Hepatocyte (in vitro differentiated cells): ENCODE measurements at regions not wholly inside any gene's neighbourhood (a gene's known extent, or its start where the extent isn't known, plus 50 kb on each side); places are given as distances from the start of the nearest gene placed in this dataset.
"Not testable (repeated sequence)": the region's sequence is repeated elsewhere in the genome, so short reads cannot be mapped to it uniquely, and the experiment has no call there.

Experiments used
- DNase-seq: peaks from one replicate; pipeline ENCODE4 v3.0.0-alpha.2; 2016; ENCODE audit warnings: low spot score
- H2AFZ ChIP-seq: fragments of 200-600 bp; sonication (generic); 2 replicates; pipeline ENCODE4 v1.6.0; 2016; ENCODE audit warnings: antibody characterized with exemption, mild to moderate bottlenecking
- H3K27ac ChIP-seq: fragments of 200-600 bp; sonication (generic); 2 replicates; pipeline ENCODE4 v1.5.1; 2016; ENCODE audit warnings: mild to moderate bottlenecking
- H3K27me3 ChIP-seq: fragments of 200-600 bp; sonication (generic); 2 replicates; pipeline ENCODE4 v1.6.1; 2016
- H3K36me3 ChIP-seq: fragments of 200-600 bp; sonication (generic); replicated peaks from 2 replicates; pipeline ENCODE4 v1.5.1; 2016; ENCODE audit warnings: low read depth; ENCODE audit not compliant: insufficient read depth
- H3K4me1 ChIP-seq: fragments of 200-600 bp; sonication (generic); 2 replicates; pipeline ENCODE4 v1.5.1; 2016; ENCODE audit warnings: mild to moderate bottlenecking, moderate library complexity; ENCODE audit not compliant: insufficient read depth
- H3K4me2 ChIP-seq: fragments of 200-600 bp; sonication (generic); 2 replicates; pipeline ENCODE4 v1.6.0; 2016
- H3K4me3 ChIP-seq: fragments of 200-600 bp; sonication (generic); 2 replicates; pipeline ENCODE4 v1.5.1; 2016; ENCODE audit warnings: mild to moderate bottlenecking
- H3K79me2 ChIP-seq: fragments of 200-600 bp; sonication (generic); 2 replicates; pipeline ENCODE4 v1.6.0; 2017; ENCODE audit warnings: mild to moderate bottlenecking
- H3K9me2 ChIP-seq: fragments of 200-600 bp; sonication (generic); replicated peaks from 2 replicates; pipeline ENCODE4 v1.6.0; 2017; ENCODE audit warnings: mild to moderate bottlenecking; ENCODE audit not compliant: insufficient read depth
- H3K9me3 ChIP-seq: fragments of 200-600 bp; sonication (generic); 2 replicates; pipeline ENCODE4 v1.5.1; 2016; ENCODE audit warnings: low read depth, mild to moderate bottlenecking
- H4K20me1 ChIP-seq: fragments of 200-600 bp; sonication (generic); 2 replicates; pipeline ENCODE4 v1.6.0; 2016; ENCODE audit warnings: mild to moderate bottlenecking; ENCODE audit not compliant: insufficient read depth, poor library complexity, severe bottlenecking
- CTCF ChIP-seq: fragments of 200-600 bp; sonication (generic); IDR thresholded peaks from 2 replicates; pipeline ENCODE4 v1.5.1; 2016; ENCODE audit warnings: antibody characterized with exemption, mild to moderate bottlenecking; ENCODE audit not compliant: poor library complexity
- EZH2 ChIP-seq: fragments of 200-600 bp; sonication (generic); IDR thresholded peaks from 2 replicates; pipeline ENCODE4 v1.6.1; 2016; ENCODE audit warnings: antibody characterized with exemption, mild to moderate bottlenecking, borderline replicate concordance
- EZH2phosphoT487 ChIP-seq: fragments of 200-600 bp; sonication (generic); IDR thresholded peaks from one replicate; pipeline ENCODE4 v1.6.1; 2018; ENCODE audit warnings: antibody characterized with exemption, mild to moderate bottlenecking, low read depth, moderate library complexity; ENCODE audit not compliant: unreplicated experiment, severe bottlenecking
- WGBS: methylation state at CpG from one replicate; pipeline ENCODE4 v1.1.6; 2016; ENCODE audit warnings: low lambda C conversion rate; ENCODE audit errors: missing lambda C conversion rate; 5-methylcytosine and 5-hydroxymethylcytosine counted together

- Histone ChIP-seq H3K79me2 (no peaks in the 10 kb centered on the region), H4K20me1 (no peaks in the 10 kb centered on the region), H3K9me2 (peaks cover 4% of the 10 kb centered on the region), H3K36me3 (no peaks in the 10 kb centered on the region), H3K27ac (no peak overlapping the region), H3K27me3 (no peaks in the 10 kb centered on the region), H3K4me1 (no peaks in the 10 kb centered on the region), H2AFZ (no peak overlapping the region), H3K9me3 (no peaks in the 10 kb centered on the region), H3K4me3 (no peak overlapping the region), H3K4me2 (no peak overlapping the region)
- TF ChIP-seq EZH2 = no peak
- TF ChIP-seq CTCF = no peak
- TF ChIP-seq EZH2phosphoT487 = no peak
- 60% methylated on average over 2 of the region's 2 CpGs for WGBS
- no peak for DNase-seq
These were observed 354.3 kb downstream of the SRGAP2C start for GRCh38 chr1:121538943-121539575.

GRCh38 chr1:121543988-121544387, 359.2 kb downstream of the SRGAP2C start:
- not testable (repeated sequence) for H4K20me1 ChIP-seq, H3K9me2 ChIP-seq, H3K4me2 ChIP-seq, DNase-seq, H3K4me3 ChIP-seq, H3K4me1 ChIP-seq, H3K9me3 ChIP-seq, H3K27ac ChIP-seq, H3K36me3 ChIP-seq, H2AFZ ChIP-seq, H3K79me2 ChIP-seq, H3K27me3 ChIP-seq
- WGBS = 82% methylated on average over 4 of the region's 4 CpGs

GRCh38 chr1:121544500-121544899, 359.7 kb downstream of the SRGAP2C start:
- no peak overlapping the region for H3K4me3 ChIP-seq
- H3K36me3 ChIP-seq = no peaks in the 10 kb centered on the region
- DNase-seq = no peak
- TF ChIP-seq EZH2phosphoT487 (no peak), EZH2 (no peak), CTCF (no peak)
- H3K27ac ChIP-seq = no peak overlapping the region
- no peaks in the 10 kb centered on the region for H4K20me1 ChIP-seq
- H3K9me3 ChIP-seq = no peaks in the 10 kb centered on the region
- 94% methylated on average over 2 of the region's 2 CpGs for WGBS
- no peak overlapping the region for H2AFZ ChIP-seq
- H3K4me1 ChIP-seq = no peaks in the 10 kb centered on the region
- H3K79me2 ChIP-seq = no peaks in the 10 kb centered on the region
- H3K9me2 ChIP-seq = peaks cover 4% of the 10 kb centered on the region
- no peaks in the 10 kb centered on the region for H3K27me3 ChIP-seq
- H3K4me2 ChIP-seq = no peak overlapping the region

GRCh38 chr1:121545899-121546298, 361.1 kb downstream of the SRGAP2C start:
- H3K4me1 ChIP-seq, H3K27me3 ChIP-seq, H3K79me2 ChIP-seq, H3K27ac ChIP-seq, H2AFZ ChIP-seq, H3K36me3 ChIP-seq, H4K20me1 ChIP-seq, H3K9me3 ChIP-seq, H3K9me2 ChIP-seq, H3K4me3 ChIP-seq, DNase-seq, H3K4me2 ChIP-seq: not testable (repeated sequence)
- WGBS = 100% methylated on average over 2 of the region's 3 CpGs
